Mucosa of descending colon (tissue), 3 donors: ENCODE measurements at regions not wholly inside any gene's neighbourhood (a gene's known extent, or its start where the extent isn't known, plus 50 kb on each side); places are given as distances from the start of the nearest gene placed in this dataset.

Source experiments
- ATAC-seq: fragments of 200-7000 bp; cut with Tn5 transposase; one replicate; pipeline ENCODE4 v1.9.1; 2020; ENCODE audit warnings: mild to moderate bottlenecking, moderate library complexity
- DNase-seq, 3 donors: peaks; one replicate each; pipeline ENCODE4 v3.0.0-alpha.2; 2020
- H3K36me3 ChIP-seq: fragments of 200-600 bp; one replicate; pipeline ENCODE4 v1.8.0; 2021; ENCODE audit warnings: low read depth, mild to moderate bottlenecking
- H3K4me1 ChIP-seq: fragments of 200-600 bp; one replicate; pipeline ENCODE4 v1.8.0; 2021; ENCODE audit warnings: low read depth, mild to moderate bottlenecking
- H3K4me3 ChIP-seq: fragments of 200-600 bp; one replicate; pipeline ENCODE4 v1.8.0; 2021; ENCODE audit warnings: mild to moderate bottlenecking
- H3K9me3 ChIP-seq: fragments of 200-600 bp; one replicate; pipeline ENCODE4 v1.8.0; 2021; ENCODE audit warnings: mild to moderate bottlenecking
- CTCF ChIP-seq: fragments of 200-600 bp; IDR thresholded peaks from one replicate; pipeline ENCODE4 v1.8.0; 2022; ENCODE audit warnings: antibody characterized with exemption, mild to moderate bottlenecking
- intact Hi-C, 2 donors: fragments of 100-400 bp; cut with DNase I in 1 of 2; cut with micrococcal nuclease in 1 of 2; formaldehyde crosslinking; loops; one replicate each; pipeline versions ENCODE4 v1.11.0 to v1.11.1; 2022; cut with DNase I, micrococcal nuclease
- donor health status: DM: no; HTN: no; CAD: no; lungs with moderate emphysema.
- donor health status: DM: no; HTN: no; CAD: no.
- donor health status: DM: no; HTN: yes; CAD: no.

DNA sequence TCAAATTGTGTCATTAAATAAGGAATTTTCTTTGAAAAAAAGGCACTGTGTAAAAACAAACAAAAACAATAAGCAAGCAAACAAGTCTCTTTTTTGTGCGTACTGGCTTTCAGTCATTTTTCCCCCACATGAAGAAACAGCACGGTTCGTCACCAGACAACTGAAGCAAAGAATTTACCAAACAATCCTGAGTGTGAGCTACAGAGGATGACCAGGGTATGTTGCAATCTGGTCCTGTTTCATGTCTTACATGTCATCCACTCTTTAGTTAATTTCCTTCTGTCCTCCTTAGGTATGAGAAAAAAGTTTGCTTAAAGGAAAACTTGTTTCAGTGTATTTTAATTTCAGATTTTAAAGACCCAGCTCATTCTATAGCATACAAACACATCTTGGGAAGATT, 1080.7 kb upstream of the NUDT12 start:
- Histone ChIP-seq H3K4me1 (no peaks in the 10 kb centered on the region), H3K9me3 (no peaks in the 10 kb centered on the region), H3K36me3 (no peaks in the 10 kb centered on the region), H3K4me3 (no peak overlapping the region)
- no peak for ATAC-seq
- intact Hi-C loops: no loop called here
- no peak for TF ChIP-seq CTCF
- DNase-seq: no peak

GRCh38 chr5:104635227-104635626, 1072.6 kb upstream of the NUDT12 start:
- ATAC-seq: no peak
- intact Hi-C loops: no loop called here
- Histone ChIP-seq H3K9me3 (no peaks in the 10 kb centered on the region), H3K4me3 (no peak overlapping the region), H3K36me3 (no peaks in the 10 kb centered on the region), H3K4me1 (no peaks in the 10 kb centered on the region)
- no peak for TF ChIP-seq CTCF
- DNase-seq: no peak

DNA sequence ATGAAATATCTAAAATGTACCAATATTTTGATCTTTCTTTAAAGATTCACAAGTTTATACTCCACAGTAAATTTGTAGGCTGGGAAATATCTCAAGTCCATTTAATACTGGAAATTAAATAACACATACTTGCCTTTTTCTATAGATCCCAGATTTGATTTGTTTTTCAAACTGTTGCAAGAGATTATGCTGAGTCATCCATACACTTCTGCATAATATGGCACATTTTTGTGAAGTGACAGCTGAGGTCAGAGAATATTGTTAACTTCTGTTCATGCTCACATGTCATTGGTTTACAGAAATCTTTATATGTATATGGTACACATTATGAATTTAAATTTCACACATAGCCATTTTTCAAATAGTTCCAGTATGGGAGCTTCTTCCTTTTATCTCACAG, 1066.3 kb upstream of the NUDT12 start:
- Histone ChIP-seq H3K4me1 (no peaks in the 10 kb centered on the region), H3K9me3 (no peaks in the 10 kb centered on the region), H3K36me3 (no peaks in the 10 kb centered on the region), H3K4me3 (no peak overlapping the region)
- intact Hi-C loops: no loop called here
- no peak for TF ChIP-seq CTCF
- no peak for DNase-seq
- ATAC-seq: no peak

DNA sequence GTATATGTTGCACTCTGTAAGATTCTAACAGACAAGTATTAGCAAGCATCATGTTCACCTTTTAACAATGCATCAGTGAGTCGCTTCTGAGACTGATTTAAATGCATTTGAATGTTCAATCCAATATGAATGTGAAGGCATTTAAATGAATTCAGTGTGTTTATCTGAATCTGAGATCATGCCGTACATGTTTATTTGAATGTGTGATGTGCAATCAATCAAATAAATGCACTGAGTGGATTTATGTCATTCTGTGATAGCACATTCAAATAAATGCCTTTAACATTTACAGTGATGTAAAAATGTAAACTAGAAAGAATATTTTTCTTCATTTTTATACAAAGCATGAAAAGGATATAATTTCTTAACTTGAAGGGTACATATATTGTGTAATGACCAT, 1063.5 kb upstream of the NUDT12 start:
- TF ChIP-seq CTCF: no peak

DNA sequence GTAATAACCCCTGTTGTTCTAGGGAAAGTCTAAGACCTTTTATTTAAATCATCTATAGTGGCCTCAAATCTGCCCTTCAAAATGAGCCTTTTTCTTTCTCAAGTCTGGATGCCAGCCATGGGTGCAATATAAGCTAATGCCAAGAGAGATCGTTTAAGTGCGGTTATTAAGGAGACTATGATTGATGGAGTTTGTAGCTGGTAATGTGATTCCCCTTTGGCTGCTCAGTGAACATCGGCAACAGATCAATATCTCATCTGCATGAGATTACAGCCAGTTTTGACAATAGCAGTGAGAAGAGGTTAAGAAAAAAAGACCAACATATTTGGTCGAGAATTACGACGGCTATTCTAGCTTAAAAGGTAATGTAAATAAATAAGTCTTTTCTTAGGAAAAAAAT, 1049.4 kb upstream of the NUDT12 start:
- ATAC-seq (no peak), DNase-seq (no peak)
- Histone ChIP-seq H3K4me3 (no peak overlapping the region), H3K4me1 (no peaks in the 10 kb centered on the region), H3K9me3 (no peaks in the 10 kb centered on the region), H3K36me3 (no peaks in the 10 kb centered on the region)
- TF ChIP-seq CTCF: no peak
- intact Hi-C loops: no loop called here

More for the DNA sequence above, 1063.5 kb upstream of the NUDT12 start:
- Histone ChIP-seq H3K4me3 (no peak overlapping the region), H3K4me1 (no peaks in the 10 kb centered on the region), H3K9me3 (no peaks in the 10 kb centered on the region), H3K36me3 (no peaks in the 10 kb centered on the region)
- intact Hi-C loops: no loop called here
- DNase-seq (no peak), ATAC-seq (no peak)

- Histone ChIP-seq H3K9me3 (no peaks in the 10 kb centered on the region), H3K4me3 (no peak overlapping the region), H3K4me1 (no peaks in the 10 kb centered on the region), H3K36me3 (no peaks in the 10 kb centered on the region)
- ATAC-seq (peak; percentile 32), DNase-seq (no peak)
- TF ChIP-seq CTCF: no peak
- intact Hi-C loops: no loop called here
These were observed 1048.7 kb upstream of the NUDT12 start for GRCh38 chr5:104611135-104611767.
